ENCODE measurements at regions not wholly inside any gene's neighbourhood (a gene's known extent, or its start where the extent isn't known, plus 50 kb on each side); places are given as distances from the start of the nearest gene placed in this dataset.

GRCh38 chr1:170460414-170461155 lies 71.4 kb upstream of the GORAB start:
- no peak for DNase-seq (ENCODE audit: low read depth, low spot score)
- H3K9me3 ChIP-seq (ENCODE audit: control insufficient read depth, low read depth, low read length), result no peaks in the 10 kb centered on the region
- no peaks in the 10 kb centered on the region for H3K79me2 ChIP-seq (ENCODE audit: control insufficient read depth, insufficient read depth, low read length)
- H3K27me3 ChIP-seq (ENCODE audit: control insufficient read depth, extremely low read depth, insufficient read depth, low read length), result no peaks in the 10 kb centered on the region
- H4K20me1 ChIP-seq (ENCODE audit: control insufficient read depth, extremely low read depth, insufficient read depth, low read length), result no peaks in the 10 kb centered on the region
- no peak for FAIRE-seq
- H3K27ac ChIP-seq (ENCODE audit: control insufficient read depth, insufficient read depth, low read length), result no peak overlapping the region
- no peak overlapping the region for H2AFZ ChIP-seq (ENCODE audit: control insufficient read depth, low read length)
- no peak overlapping the region for H3K4me2 ChIP-seq (ENCODE audit: control insufficient read depth, extremely low read depth, insufficient read depth, low read depth, low read length)
- no peak overlapping the region for H3K9ac ChIP-seq (ENCODE audit: control insufficient read depth, extremely low read depth, insufficient read depth, low read length)
- no peaks in the 10 kb centered on the region for H3K36me3 ChIP-seq (ENCODE audit: control insufficient read depth in 2 of 2, extremely low read depth in 1 of 2, insufficient read depth in 2 of 2, low read length in 2 of 2)
- TF ChIP-seq EZH2 (IDR thresholded peaks at IDR 0.05; ENCODE audit: low read length) (no peak), CTCF (optimal IDR thresholded peaks at IDR 0.05 in 1 of 3, IDR thresholded peaks at IDR 0.05 in 1 of 3, conservative IDR thresholded peaks at IDR 0.05 in 1 of 3; ENCODE audit: extremely low read depth in 1 of 3, insufficient read depth in 2 of 3, low read length in 3 of 3) (no peak)
- dilution Hi-C loops (cut with MboI; ENCODE audit: extremely low pct_ligation_motif_present, low sequenced_read_pairs), result no loop called here
- H3K9me1 ChIP-seq (ENCODE audit: control insufficient read depth, extremely low read depth, insufficient read depth, low read length), result no peaks in the 10 kb centered on the region
- no peak overlapping the region for H3K4me3 ChIP-seq (ENCODE audit: control insufficient read depth in 2 of 3, extremely low read depth in 1 of 3, insufficient read depth in 2 of 3, low read depth in 1 of 3, low read length in 3 of 3)
- no peaks in the 10 kb centered on the region for H3K4me1 ChIP-seq (ENCODE audit: control insufficient read depth, extremely low read depth, insufficient read depth, low read length)

DNA sequence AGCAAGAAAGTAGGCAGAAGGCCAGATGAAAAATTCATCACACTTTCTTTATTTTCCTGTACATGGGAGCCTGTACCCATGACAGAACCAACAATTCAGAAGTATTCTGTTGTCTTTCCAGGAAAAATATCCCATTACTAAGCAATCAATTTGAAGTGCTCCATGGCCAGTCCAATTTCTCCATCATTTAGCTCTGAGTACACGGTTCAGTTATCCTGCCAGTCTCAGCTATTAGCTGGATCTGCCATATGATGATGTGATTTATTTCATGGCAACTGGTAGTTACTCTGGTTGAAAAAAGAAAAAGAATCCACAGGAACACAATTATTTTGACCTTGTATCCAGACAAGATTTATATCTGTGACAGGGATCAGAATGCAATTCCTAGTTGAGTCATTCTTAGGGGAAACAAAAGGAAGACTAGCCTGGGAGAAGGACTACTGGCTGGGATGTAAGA lies 70.6 kb upstream of the GORAB start:
- Histone ChIP-seq H3K4me3 (ENCODE audit: control insufficient read depth in 2 of 3, extremely low read depth in 1 of 3, insufficient read depth in 2 of 3, low read depth in 1 of 3, low read length in 3 of 3) (no peak overlapping the region), H3K36me3 (ENCODE audit: control insufficient read depth in 2 of 2, extremely low read depth in 1 of 2, insufficient read depth in 2 of 2, low read length in 2 of 2) (no peaks in the 10 kb centered on the region), H3K4me2 (ENCODE audit: control insufficient read depth, extremely low read depth, insufficient read depth, low read depth, low read length) (no peak overlapping the region), H3K9me3 (ENCODE audit: control insufficient read depth, low read depth, low read length) (no peaks in the 10 kb centered on the region), H3K27me3 (ENCODE audit: control insufficient read depth, extremely low read depth, insufficient read depth, low read length) (no peaks in the 10 kb centered on the region), H3K9ac (ENCODE audit: control insufficient read depth, extremely low read depth, insufficient read depth, low read length) (no peak overlapping the region), H3K4me1 (ENCODE audit: control insufficient read depth, extremely low read depth, insufficient read depth, low read length) (no peaks in the 10 kb centered on the region), H3K9me1 (ENCODE audit: control insufficient read depth, extremely low read depth, insufficient read depth, low read length) (no peaks in the 10 kb centered on the region), H3K27ac (ENCODE audit: control insufficient read depth, insufficient read depth, low read length) (no peak overlapping the region), H4K20me1 (ENCODE audit: control insufficient read depth, extremely low read depth, insufficient read depth, low read length) (no peaks in the 10 kb centered on the region), H2AFZ (ENCODE audit: control insufficient read depth, low read length) (no peak overlapping the region), H3K79me2 (ENCODE audit: control insufficient read depth, insufficient read depth, low read length) (no peaks in the 10 kb centered on the region)
- FAIRE-seq, result no peak
- TF ChIP-seq EZH2 (IDR thresholded peaks at IDR 0.05; ENCODE audit: low read length) (no peak), CTCF (optimal IDR thresholded peaks at IDR 0.05 in 1 of 3, IDR thresholded peaks at IDR 0.05 in 1 of 3, conservative IDR thresholded peaks at IDR 0.05 in 1 of 3; ENCODE audit: extremely low read depth in 1 of 3, insufficient read depth in 2 of 3, low read length in 3 of 3) (no peak)
- no peak for DNase-seq (ENCODE audit: low read depth, low spot score)
- dilution Hi-C loops (cut with MboI; ENCODE audit: extremely low pct_ligation_motif_present, low sequenced_read_pairs), result no loop called here

All from keratinocyte (primary cell).